ENCODE measurements at regions not wholly inside any gene's neighbourhood (a gene's known extent, or its start where the extent isn't known, plus 50 kb on each side); places are given as distances from the start of the nearest gene placed in this dataset.

DNA sequence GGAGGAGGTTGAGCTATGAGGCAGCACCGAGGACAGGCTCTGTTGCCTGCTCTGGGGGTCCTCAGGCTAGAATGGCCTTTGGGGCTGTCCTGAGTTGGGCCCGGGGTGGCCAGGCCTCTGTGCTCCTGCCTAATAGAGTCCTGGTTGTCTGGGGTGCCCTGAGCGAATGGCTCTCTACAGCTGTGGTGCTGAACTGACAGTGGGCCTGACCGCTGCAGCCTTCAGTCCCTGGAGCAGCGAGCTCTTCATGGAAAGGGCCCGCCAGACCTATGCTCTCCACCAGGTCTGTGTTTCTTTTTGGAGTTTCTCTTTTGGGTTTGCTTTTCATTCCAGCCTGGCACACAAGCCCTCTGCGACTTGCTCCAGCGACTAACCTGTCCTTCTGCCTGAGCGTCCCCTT lies 679.0 kb upstream of the RAB6C start:
- DNase-seq = no peak

DNA sequence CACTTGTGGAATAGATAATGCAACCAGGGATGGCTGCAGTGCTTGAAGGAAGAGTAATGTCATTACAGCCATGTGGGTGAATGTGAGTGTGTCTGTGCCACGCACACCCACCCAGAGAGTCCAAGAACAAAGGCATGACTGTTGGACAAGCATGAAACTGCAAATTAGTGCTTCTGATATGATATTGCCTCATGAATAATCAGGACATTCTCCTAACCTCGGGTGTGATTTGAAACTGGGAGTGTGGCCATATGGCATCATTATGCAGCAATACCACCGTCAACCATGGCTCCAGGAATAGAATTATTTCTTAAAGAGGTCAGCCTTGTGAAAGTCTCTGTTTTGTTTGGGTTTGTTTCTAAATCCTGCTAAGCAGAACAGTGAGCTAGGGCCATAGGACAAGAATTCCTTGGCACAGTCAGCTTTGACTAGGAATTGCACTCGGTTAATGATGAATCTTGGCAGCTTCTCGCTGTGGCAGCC lies 678.0 kb upstream of the RAB6C start:
- DNase-seq = no peak

GRCh38 chr2:129302106-129302505 lies 677.4 kb upstream of the RAB6C start:
- DNase-seq = no peak

GRCh38 chr2:129302561-129303183 lies 676.8 kb upstream of the RAB6C start:
- no peak for DNase-seq

- no peak for DNase-seq
These were observed 665.3 kb upstream of the RAB6C start for GRCh38 chr2:129314120-129314519.

DNA sequence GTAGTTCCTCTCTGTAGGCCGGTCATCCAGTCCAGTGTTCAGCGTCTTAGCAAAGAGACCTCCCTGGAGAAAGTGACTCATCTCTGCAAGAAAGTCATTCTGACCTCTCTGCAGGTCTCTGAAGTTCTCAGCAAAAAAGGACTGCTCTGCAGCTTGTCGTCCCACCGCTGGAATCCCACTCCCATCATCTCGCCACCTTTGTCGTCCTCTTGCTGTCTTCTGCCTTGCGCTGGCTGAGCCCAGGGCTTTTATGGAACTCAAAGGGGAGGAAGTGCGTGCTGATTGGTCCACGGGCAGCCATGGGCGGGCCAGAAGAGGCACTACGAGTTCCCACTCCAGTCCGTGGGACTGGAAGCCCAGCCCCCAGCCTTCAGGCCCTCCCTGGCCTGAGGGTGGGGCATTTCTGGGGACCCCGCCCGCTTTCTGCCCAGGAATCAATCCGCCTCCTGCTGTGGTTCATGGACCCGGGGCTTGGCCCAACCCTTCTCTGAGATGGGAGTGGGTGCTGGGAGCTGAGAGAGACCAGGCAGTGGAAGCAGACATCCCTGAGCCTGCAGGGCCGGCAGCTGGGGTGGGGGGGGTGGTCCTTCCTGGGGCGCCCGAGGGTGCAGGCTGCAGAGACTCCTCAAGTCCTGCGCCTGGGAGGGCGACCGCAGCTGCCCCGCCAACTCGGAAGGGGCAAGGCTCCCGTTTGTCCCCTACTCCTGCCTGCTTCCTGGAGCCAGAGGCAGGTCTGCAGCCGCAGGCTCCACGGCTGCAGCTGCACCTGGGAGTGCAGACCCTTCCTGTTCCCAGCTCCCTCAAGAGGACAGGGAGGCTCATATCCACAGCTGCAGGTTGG lies 660.7 kb upstream of the RAB6C start:
- peak; percentile 87 for DNase-seq

DNA sequence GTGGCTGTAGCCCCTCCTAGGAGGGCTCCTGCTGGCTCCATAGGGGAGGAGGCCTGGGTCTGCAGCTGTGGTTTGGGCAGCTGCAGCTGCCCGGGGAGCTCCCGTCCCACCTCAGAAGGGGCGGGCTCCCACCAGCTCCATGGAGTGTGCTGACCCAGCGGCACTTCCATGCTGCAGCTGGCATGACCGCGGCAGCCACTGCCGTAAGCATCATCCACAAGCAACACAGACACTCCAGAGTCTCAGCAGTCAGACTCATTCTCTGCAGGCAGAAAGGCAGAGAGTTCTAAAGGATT lies 660.1 kb upstream of the RAB6C start:
- no peak for DNase-seq

DNA sequence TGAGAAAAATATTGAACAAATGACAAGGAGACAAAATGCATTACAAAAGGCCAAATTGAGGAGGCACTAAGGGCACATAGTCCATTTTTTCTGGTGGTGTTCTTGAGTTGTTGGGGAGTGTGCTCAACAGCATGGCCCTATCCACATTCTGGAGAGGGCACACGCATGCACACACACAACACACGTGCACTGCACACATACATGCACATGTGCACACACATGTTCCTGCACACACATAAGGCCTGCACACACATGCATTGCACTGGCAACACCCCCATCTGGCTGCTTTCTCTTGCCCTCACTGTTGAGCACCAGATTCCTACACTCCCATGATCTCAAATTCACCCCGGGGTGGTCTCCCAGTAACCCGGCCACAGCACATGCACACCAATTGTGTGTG lies 659.2 kb upstream of the RAB6C start:
- DNase-seq = no peak

GRCh38 chr2:129324349-129324748 lies 655.1 kb upstream of the RAB6C start:
- no peak for DNase-seq

DNA sequence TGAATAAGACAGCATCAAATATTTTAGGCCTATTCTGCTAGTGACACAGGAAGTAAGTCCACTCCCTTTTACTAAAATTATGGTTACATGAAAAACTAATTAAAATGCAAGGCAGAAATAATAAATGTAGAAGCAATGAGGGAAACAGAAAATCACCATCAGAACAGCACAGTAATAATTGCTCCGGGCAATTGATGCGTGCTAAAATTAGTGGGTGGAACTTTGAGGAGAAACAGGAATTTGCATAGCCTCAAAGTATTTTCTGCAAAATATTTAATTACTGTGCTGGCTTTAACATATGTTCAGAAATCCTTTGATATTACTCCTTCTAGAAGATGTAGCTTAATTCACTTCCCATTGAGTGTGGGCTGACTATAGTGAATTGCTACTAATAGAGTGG lies 654.3 kb upstream of the RAB6C start:
- DNase-seq = no peak

DNA sequence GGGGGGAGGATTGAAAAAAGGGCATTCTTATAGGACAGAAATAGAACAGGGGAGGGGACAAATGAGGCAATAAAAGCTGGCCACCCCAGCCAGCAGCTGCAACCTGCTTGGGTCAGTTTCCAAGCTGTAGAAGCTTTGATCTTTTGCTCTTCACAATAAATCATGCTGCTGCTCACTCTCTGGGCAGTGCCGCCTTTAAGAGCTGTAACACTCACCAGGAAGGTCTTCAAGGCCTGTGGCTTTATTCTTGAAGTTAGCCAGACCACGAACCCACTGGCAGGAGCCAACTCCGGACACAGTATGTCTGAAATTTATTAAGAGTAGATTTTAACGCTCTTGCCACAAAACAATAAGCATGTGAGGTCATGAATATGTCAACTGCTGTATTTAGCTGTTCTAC lies 649.9 kb upstream of the RAB6C start:
- DNase-seq = no peak

DNA sequence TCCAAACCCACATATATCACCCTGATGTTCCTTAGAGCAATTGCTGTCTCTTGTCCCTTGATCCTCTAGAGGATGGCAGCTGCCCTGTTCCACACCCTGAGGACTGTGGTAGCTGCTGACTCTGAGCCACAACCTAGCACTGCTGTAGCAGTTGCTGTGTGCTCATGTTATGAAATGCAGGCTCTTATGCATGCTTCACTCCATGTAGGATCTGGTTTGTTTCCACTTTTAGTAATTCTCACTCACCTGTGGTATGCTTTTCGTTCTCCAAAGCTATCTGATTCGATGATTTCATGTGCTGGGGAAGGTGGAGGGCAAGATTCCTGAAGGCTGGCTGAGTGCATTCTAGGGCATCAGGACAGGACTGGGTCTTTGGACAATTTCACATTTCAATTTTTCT lies 649.0 kb upstream of the RAB6C start:
- no peak for DNase-seq

DNA sequence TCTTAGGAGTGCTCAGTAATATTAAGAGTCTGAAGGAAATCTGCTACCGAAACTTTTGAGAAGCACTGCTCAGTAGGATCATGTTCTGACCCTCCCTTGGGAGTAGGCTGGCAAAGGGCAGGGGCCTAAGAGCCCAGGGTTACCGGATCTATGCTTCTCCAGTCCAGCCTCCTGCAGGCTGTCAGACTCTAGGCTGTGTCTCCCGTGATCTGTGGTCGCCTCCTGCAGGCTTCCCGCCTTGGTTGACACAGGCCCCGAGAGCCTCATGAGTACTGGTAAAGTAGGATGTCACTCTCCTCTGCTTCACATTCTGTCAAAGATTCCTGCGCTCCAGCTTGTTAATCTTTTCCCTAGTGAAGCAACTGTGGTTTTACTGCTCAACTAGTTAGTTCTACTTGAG lies 647.8 kb upstream of the RAB6C start:
- no peak for DNase-seq

DNA sequence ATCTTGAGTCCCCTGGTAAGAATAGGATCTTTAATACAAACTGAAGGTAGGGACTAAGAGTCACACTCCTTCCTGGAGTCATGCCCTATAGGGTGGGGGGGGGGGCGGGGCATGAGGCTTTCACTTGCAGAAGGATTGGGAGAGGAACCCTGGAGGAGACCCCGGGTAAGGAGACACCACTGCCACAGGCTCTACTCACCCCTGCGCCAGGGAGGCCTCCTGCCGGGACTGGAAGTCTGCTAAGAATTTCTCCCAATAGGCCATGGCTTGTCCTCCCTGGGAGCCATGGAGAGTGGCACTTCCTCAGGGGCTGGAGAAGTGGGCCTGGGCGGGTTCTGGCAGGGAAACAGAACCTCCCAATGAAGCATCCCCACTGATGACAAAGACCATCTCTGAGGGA lies 645.3 kb upstream of the RAB6C start:
- DNase-seq = no peak

DNA sequence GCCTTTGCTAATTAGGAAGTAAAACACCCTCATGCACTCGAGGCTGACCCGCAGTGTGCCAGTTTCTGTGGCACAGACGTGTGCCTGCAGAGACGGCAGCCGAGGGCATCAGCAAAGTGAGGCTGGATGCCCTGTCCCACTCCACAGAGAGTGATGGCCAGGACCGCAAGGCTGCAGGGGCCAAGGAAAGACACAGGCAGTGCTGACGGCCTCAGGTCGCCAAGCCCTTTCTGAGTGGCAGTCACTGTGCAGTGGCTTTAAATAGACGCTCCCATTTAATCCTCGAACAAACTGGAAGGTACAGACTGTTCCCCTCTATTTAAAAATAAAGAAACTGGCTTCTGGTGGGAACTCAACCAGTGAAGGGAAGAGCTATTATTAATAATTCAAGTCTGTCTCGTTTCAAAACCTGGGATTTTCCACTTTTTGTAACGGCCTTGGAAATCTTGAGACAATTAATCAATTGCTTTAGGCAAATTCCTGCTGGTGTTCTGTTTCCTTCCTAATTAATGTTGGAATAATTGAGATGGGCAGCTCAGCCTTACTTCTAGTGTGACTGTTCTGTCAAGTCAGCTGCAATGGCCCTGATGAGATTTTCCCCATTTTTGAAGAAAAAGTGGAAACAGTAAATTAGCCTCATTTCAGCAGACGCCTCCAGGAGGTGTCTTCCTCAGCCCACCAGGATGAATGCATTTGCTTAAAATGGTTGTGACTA lies 644.6 kb upstream of the RAB6C start:
- DNase-seq = no peak

- no peak for DNase-seq
These were observed 643.2 kb upstream of the RAB6C start for GRCh38 chr2:129336276-129336675.

DNA sequence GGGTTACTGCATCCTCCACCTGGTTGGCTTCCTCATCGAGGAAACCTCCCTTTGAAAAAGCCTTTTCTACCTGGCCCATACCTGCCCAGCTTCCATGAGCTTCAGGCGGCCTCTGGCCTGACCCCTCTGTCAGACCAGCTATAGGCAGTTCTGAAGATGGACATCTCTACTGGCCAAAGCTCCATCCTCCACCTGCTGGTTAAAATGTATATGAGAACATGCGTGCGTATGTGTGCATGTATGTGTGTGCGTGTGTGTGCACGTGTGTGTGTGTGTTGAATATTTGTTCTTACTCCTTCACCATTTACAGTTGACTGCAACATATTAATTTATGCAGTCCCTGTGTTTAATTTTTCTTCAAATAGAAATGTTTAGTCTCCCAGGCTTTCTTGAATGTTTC lies 642.4 kb upstream of the RAB6C start:
- no peak for DNase-seq

- DNase-seq = no peak
These were observed 633.9 kb upstream of the RAB6C start for GRCh38 chr2:129345540-129345939.

DNA sequence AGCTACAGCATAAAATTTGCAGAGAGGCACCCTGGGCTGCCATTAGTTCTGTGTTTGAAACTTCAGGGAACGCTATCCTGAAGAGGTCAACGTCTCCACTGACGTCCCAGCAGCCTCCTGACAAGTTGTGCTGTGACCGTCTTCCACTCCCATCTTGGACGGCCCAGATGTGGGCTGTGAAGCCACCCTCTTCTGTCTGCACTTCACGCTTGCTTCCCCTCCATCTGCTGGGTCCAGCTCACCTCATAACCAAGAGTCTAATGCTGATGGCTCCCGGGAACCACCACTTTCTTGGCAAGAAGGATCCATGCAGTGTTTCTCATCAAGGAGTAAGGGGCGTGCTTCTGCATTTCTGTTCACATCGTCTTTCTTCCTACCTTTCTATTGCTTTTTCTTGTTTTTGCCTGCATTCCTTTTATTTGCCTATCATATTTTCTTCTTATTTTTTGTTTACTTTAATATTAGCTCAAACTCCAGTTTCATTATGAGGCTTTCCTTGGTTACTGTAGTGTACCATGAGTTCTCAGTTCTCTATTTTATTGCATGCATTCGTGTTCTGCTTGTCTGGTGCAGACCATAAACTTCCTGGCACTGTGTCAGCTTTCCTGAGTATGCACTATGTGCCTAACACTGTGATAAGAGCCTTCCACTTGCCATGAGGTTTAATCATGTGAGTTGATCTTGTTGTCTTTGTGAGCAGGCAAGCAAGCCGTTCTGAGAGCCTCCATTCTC lies 631.8 kb upstream of the RAB6C start:
- no peak for DNase-seq

DNA sequence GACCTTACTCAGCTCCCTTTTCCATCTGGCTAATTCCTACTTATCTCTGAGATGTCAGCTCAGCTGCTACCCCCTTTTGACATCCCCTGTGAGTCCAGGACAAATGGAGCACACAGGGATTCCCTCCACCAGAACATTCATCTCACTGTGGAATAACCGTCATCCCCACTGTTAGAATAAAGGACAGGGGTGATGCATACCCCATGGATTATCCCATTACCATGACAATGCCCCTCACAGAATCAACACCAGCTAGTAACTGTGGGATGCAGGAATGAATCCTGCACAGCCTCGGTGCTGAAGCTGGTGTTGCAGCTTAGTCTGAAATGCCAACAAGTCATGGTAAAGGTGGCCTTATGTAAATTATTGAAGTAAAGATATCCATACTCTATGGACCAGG lies 624.8 kb upstream of the RAB6C start:
- no peak for DNase-seq

- no peak for DNase-seq
These were observed 617.8 kb upstream of the RAB6C start for GRCh38 chr2:129361688-129362087.

GRCh38 chr2:129366263-129366662 lies 613.2 kb upstream of the RAB6C start:
- DNase-seq = no peak

DNA sequence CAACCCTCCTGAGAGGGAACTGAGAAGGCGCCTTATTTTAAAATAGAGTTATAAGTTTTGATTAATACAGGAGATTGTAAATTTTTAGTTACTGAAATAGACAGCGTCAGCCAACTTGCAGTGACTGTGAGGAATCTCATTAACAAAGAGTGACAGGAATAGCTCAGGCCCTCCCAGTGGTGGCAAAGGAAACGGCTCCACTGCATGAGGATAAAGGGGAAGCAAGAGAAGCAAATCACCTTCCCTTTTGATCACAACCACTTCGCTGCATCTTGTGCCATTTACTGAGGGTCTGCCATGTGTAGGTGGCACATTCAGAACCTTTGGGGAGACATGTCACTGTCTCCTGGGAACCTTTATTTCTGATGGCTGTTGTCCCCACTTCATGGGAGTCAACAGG lies 612.4 kb upstream of the RAB6C start:
- no peak for DNase-seq

DNA sequence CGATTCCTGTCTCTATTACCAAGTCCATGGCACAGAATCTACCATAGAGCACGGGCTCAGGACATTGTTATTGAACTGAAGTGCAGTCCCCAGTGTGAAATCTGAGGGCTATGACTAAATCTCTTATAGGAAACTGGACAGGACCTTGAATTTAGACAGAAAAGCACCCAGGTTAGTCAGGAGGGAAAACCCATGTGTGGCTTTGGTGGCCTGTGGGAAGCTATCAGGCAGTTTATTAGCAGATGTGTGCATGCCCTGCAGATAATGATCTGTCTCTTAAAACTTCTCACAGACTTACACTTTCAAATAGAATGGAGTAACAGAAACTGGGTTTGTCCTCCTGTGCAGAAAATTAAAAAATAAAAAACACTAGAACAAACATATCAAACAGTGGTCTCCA lies 610.0 kb upstream of the RAB6C start:
- DNase-seq = no peak

Measured in DMS153 (cell line).